Immature natural killer cell (primary cell): ENCODE measurements at regions not wholly inside any gene's neighbourhood (a gene's known extent, or its start where the extent isn't known, plus 50 kb on each side); places are given as distances from the start of the nearest gene placed in this dataset.

ENCODE experiments used
- DNase-seq, 3 donors: peaks; one replicate each; pipeline ENCODE4 v3.0.0; 2022; ENCODE audit warnings: mixed read lengths in 1 of 3
- H3K27ac Mint-ChIP-seq, 6 donors: one replicate each; pipeline ENCODE4 v1.8.0; 2020; ENCODE audit warnings: mixed read lengths in 6 of 6, mild to moderate bottlenecking in 5 of 6, inconsistent platforms in 4 of 6, moderate library complexity in 3 of 6
- H3K27me3 Mint-ChIP-seq, 3 donors: one replicate each; pipeline ENCODE4 v1.8.0; 2020 to 2021; ENCODE audit warnings: low read depth in 3 of 3, mild to moderate bottlenecking in 3 of 3, mixed read lengths in 3 of 3, moderate library complexity in 3 of 3, inconsistent platforms in 1 of 3
- H3K36me3 Mint-ChIP-seq, 3 donors: one replicate each; pipeline ENCODE4 v1.8.0; 2020; ENCODE audit warnings: mixed read lengths in 3 of 3, inconsistent platforms in 2 of 3, mild to moderate bottlenecking in 2 of 3
- H3K4me1 Mint-ChIP-seq, 2 donors: one replicate each; pipeline ENCODE4 v1.8.0; 2020; ENCODE audit warnings: inconsistent platforms in 2 of 2, mild to moderate bottlenecking in 2 of 2, mixed read lengths in 2 of 2, moderate library complexity in 1 of 2
- H3K4me3 Mint-ChIP-seq, 5 donors: one replicate each; pipeline ENCODE4 v1.8.0; 2020; ENCODE audit warnings: mild to moderate bottlenecking in 5 of 5, mixed read lengths in 5 of 5, inconsistent platforms in 3 of 5, moderate library complexity in 3 of 5
- H3K9me3 Mint-ChIP-seq, 6 donors: one replicate each; pipeline ENCODE4 v1.8.0; 2020; ENCODE audit warnings: mild to moderate bottlenecking in 6 of 6, mixed read lengths in 6 of 6, inconsistent platforms in 4 of 6, moderate library complexity in 3 of 6

- peaks cover 0 to 8% (median 3%) of the 10 kb centered on the region in 6 donors for H3K9me3 Mint-ChIP-seq
- no peak overlapping the region for H3K27ac Mint-ChIP-seq
- H3K27me3 Mint-ChIP-seq = peaks cover 0 to 2% (median 0%) of the 10 kb centered on the region in 3 donors
- no peak overlapping the region for H3K4me3 Mint-ChIP-seq
- DNase-seq = no peak
- no peaks in the 10 kb centered on the region for H3K36me3 Mint-ChIP-seq
- H3K4me1 Mint-ChIP-seq = no peaks in the 10 kb centered on the region
These were observed 514.4 kb upstream of the SEMA6A start for GRCh38 chr5:117089001-117089400.

- Mint-ChIP-seq H3K4me1 (no peaks in the 10 kb centered on the region), H3K27ac (no peak overlapping the region), H3K36me3 (no peaks in the 10 kb centered on the region), H3K27me3 (peaks cover 0 to 2% (median 0%) of the 10 kb centered on the region in 3 donors), H3K4me3 (no peak overlapping the region), H3K9me3 (peaks cover 0 to 8% (median 2%) of the 10 kb centered on the region in 6 donors)
- DNase-seq = no peak
These were observed 513.6 kb upstream of the SEMA6A start for GRCh38 chr5:117088176-117088575.

GRCh38 chr5:117084067-117084466 is 509.4 kb upstream of the SEMA6A start:
- Mint-ChIP-seq H3K36me3 (no peaks in the 10 kb centered on the region), H3K9me3 (peaks cover 0 to 16% (median 5%) of the 10 kb centered on the region in 6 donors), H3K27ac (no peak overlapping the region), H3K4me3 (no peak overlapping the region), H3K27me3 (peaks cover 0 to 2% (median 2%) of the 10 kb centered on the region in 3 donors), H3K4me1 (no peaks in the 10 kb centered on the region)
- no peak for DNase-seq

DNA sequence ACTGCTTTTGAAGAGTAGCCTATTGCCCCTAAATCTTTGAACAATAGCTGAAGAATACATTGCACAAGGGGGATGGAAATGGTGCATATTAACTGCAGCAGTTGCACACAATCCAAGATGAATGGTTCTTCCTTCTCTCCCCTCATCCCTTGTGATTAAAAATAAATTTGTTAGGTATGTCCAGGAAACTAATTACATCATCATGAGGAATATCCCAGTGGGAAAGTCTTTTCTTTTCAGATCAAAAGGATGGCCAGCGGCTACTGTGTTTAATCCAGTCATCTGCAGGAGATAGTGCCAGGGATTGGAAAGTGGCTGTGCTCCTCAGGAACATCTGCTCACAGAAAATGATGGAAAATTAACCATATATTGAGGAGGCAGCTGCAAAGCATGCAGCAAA is 508.4 kb upstream of the SEMA6A start:
- DNase-seq = no peak
- Mint-ChIP-seq H3K36me3 (no peaks in the 10 kb centered on the region), H3K27ac (no peak overlapping the region), H3K4me1 (no peaks in the 10 kb centered on the region), H3K4me3 (no peak overlapping the region), H3K9me3 (peaks cover 0 to 16% (median 5%) of the 10 kb centered on the region in 6 donors), H3K27me3 (peaks cover 0 to 2% (median 2%) of the 10 kb centered on the region in 3 donors)

GRCh38 chr5:117077142-117077541 is 502.5 kb upstream of the SEMA6A start:
- no peaks in the 10 kb centered on the region for H3K36me3 Mint-ChIP-seq
- DNase-seq = no peak
- H3K27ac Mint-ChIP-seq = no peak overlapping the region
- no peak overlapping the region for H3K4me3 Mint-ChIP-seq
- H3K9me3 Mint-ChIP-seq = peaks cover 0 to 11% (median 3%) of the 10 kb centered on the region in 6 donors
- H3K4me1 Mint-ChIP-seq = no peaks in the 10 kb centered on the region
- H3K27me3 Mint-ChIP-seq = peaks cover 0 to 2% (median 0%) of the 10 kb centered on the region in 3 donors

DNA sequence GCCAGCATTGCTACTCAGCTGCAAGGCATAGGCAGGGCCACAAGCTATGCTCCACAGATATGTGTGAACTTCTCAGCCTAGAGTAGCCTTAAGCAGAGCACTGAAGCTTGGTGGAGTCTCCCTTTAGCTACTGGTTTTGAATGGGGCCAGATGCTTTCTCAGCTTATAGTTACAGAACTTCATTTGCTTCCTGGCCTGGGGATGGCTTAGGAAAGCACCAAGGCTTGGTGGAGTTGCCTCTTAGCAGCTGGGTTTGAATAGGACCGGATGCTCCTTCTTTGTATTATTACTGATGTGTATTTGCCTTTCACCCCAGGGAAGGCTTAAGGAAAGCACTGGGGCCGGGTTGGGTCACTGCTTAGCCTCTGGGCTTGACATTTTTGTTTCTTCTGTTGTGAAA is 497.8 kb upstream of the SEMA6A start:
- Mint-ChIP-seq H3K9me3 (peaks cover 2 to 20% (median 8%) of the 10 kb centered on the region in 6 donors), H3K36me3 (no peaks in the 10 kb centered on the region), H3K4me1 (no peaks in the 10 kb centered on the region), H3K27me3 (no peaks in the 10 kb centered on the region), H3K4me3 (no peak overlapping the region), H3K27ac (no peak overlapping the region)
- DNase-seq = no peak

GRCh38 chr5:117065800-117066199 is 491.2 kb upstream of the SEMA6A start:
- Mint-ChIP-seq H3K4me3 (no peak overlapping the region), H3K9me3 (peaks cover 0 to 19% (median 6%) of the 10 kb centered on the region in 6 donors), H3K27ac (no peak overlapping the region), H3K36me3 (no peaks in the 10 kb centered on the region), H3K27me3 (peaks cover 0 to 3% (median 0%) of the 10 kb centered on the region in 3 donors), H3K4me1 (no peaks in the 10 kb centered on the region)
- DNase-seq = no peak

GRCh38 chr5:117065161-117065560 is 490.5 kb upstream of the SEMA6A start:
- Mint-ChIP-seq H3K4me1 (no peaks in the 10 kb centered on the region), H3K27me3 (peaks cover 0 to 5% (median 0%) of the 10 kb centered on the region in 3 donors), H3K4me3 (no peak overlapping the region), H3K36me3 (no peaks in the 10 kb centered on the region), H3K27ac (no peak overlapping the region), H3K9me3 (peaks cover 0 to 19% (median 6%) of the 10 kb centered on the region in 6 donors)
- no peak for DNase-seq

DNA sequence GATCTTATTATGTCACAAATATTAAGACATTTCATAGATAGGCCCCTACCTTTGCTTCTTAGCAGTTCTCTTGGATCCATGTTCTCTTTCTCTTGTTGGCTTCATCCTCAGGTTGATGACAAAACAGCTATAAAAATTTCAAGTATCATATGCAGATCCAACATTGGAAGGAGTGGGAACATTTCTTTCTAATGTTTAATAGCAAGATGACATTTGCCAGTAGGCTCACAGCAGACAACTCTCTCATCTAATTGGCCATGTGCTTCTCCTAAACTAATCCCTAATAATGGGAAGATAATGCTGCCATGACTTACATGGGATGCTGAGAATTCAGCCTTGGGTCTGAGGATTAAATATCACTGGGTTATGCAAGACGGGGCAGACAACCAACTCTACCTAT is 485.5 kb upstream of the SEMA6A start:
- peaks cover 0 to 5% (median 0%) of the 10 kb centered on the region in 3 donors for H3K27me3 Mint-ChIP-seq
- H3K4me1 Mint-ChIP-seq = no peaks in the 10 kb centered on the region
- no peak for DNase-seq
- H3K36me3 Mint-ChIP-seq = no peaks in the 10 kb centered on the region
- peaks cover 0 to 9% (median 6%) of the 10 kb centered on the region in 6 donors for H3K9me3 Mint-ChIP-seq
- no peak overlapping the region for H3K4me3 Mint-ChIP-seq
- H3K27ac Mint-ChIP-seq = no peak overlapping the region

- no peaks in the 10 kb centered on the region for H3K36me3 Mint-ChIP-seq
- no peak for DNase-seq
- H3K27me3 Mint-ChIP-seq = peaks cover 0 to 5% (median 0%) of the 10 kb centered on the region in 3 donors
- no peaks in the 10 kb centered on the region for H3K4me1 Mint-ChIP-seq
- H3K4me3 Mint-ChIP-seq = no peak overlapping the region
- H3K27ac Mint-ChIP-seq = no peak overlapping the region
- H3K9me3 Mint-ChIP-seq = peaks cover 0 to 9% (median 6%) of the 10 kb centered on the region in 6 donors
These were observed 484.1 kb upstream of the SEMA6A start for GRCh38 chr5:117058740-117059139.

DNA sequence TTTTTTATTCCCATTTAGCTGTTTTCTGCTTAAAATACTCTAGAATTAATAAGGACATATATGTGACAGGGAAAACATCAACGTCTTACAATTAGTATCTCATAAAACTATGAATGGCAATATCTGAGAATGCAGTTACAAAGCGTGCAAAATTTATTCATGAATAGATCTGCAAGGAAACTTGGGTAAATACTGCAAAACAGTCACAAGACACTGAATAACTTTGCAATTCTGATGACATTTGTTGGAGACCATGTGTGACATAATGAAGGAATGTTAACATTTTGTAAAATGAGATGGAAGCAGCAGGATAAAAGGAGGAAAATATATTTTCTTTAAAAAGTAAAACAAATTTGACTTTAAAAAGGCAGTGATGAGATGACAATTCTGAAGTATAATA is 480.9 kb upstream of the SEMA6A start:
- Mint-ChIP-seq H3K36me3 (no peaks in the 10 kb centered on the region), H3K4me1 (no peaks in the 10 kb centered on the region), H3K27me3 (peaks cover 0 to 2% (median 0%) of the 10 kb centered on the region in 3 donors), H3K27ac (no peak overlapping the region), H3K4me3 (no peak overlapping the region), H3K9me3 (peaks cover 7 to 13% (median 11%) of the 10 kb centered on the region in 6 donors)
- DNase-seq = no peak

DNA sequence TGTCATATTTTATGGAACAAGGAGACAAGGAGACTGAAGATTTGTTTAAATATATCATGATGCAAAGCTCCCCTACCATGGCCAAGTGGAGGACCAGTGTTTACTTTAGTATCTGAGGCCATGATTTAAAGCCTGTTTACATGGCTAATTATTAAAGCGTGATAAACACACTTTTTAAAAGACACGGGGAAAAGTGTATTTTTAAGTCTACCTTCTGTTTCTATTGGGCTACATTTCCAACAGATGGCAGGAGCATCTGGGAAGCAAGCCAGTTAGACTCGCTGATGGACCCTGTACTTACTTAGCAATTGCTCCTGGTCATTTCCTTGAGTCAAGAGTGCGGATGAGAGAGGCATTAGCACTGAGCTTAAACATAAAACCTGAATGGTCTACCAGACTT is 480.3 kb upstream of the SEMA6A start:
- H3K4me3 Mint-ChIP-seq = no peak overlapping the region
- no peaks in the 10 kb centered on the region for H3K4me1 Mint-ChIP-seq
- no peaks in the 10 kb centered on the region for H3K36me3 Mint-ChIP-seq
- no peak overlapping the region for H3K27ac Mint-ChIP-seq
- H3K27me3 Mint-ChIP-seq = peaks cover 0 to 2% (median 0%) of the 10 kb centered on the region in 3 donors
- H3K9me3 Mint-ChIP-seq = peaks cover 6 to 17% (median 10%) of the 10 kb centered on the region in 6 donors
- no peak for DNase-seq

- DNase-seq = no peak
- no peak overlapping the region for H3K27ac Mint-ChIP-seq
- peaks cover 0 to 2% (median 0%) of the 10 kb centered on the region in 3 donors for H3K27me3 Mint-ChIP-seq
- H3K9me3 Mint-ChIP-seq = peaks cover 7 to 22% (median 11%) of the 10 kb centered on the region in 6 donors
- no peak overlapping the region for H3K4me3 Mint-ChIP-seq
- H3K4me1 Mint-ChIP-seq = no peaks in the 10 kb centered on the region
- no peaks in the 10 kb centered on the region for H3K36me3 Mint-ChIP-seq
These were observed 479.5 kb upstream of the SEMA6A start for GRCh38 chr5:117054141-117054540.

DNA sequence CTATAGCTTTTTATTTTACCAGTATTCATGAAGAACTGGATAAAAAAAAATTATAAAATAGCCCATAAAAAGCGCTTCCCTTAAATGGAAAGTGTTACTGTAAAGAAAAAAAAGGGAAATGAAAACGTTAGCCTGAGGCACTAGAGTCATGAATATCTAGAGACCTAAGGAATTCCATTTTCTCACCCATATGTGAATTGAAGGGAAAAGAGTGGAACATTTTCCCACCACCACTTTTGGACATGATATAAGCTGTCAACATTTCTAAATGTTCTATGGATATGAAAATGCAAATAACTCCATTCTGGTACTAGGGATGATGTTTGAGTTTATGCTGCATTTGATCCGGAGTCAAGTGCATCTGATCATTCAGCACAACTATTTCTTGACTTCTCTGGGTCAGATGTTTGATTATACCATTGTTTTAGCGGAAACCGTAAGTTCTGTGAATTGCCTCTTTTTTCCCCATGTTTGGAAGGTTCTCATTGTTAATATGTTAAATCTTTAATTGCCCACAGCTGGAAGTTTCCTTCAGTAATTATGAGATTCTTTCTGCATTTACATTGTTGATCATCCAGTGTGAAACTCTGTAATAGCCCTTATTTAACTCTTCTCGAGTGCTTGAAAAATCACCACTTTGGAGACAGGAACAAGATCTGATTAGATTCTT is 467.4 kb upstream of the SEMA6A start:
- H3K9me3 Mint-ChIP-seq = peaks cover 0 to 17% (median 9%) of the 10 kb centered on the region in 6 donors
- H3K4me1 Mint-ChIP-seq = no peaks in the 10 kb centered on the region
- DNase-seq = no peak
- no peaks in the 10 kb centered on the region for H3K36me3 Mint-ChIP-seq
- no peak overlapping the region for H3K27ac Mint-ChIP-seq
- no peak overlapping the region for H3K4me3 Mint-ChIP-seq
- H3K27me3 Mint-ChIP-seq = peaks cover 0 to 5% (median 0%) of the 10 kb centered on the region in 3 donors

- Mint-ChIP-seq H3K4me3 (no peak overlapping the region), H3K9me3 (peaks cover 0 to 23% (median 3%) of the 10 kb centered on the region in 6 donors), H3K27ac (no peak overlapping the region), H3K4me1 (no peaks in the 10 kb centered on the region), H3K27me3 (peaks cover 0 to 2% (median 0%) of the 10 kb centered on the region in 3 donors), H3K36me3 (no peaks in the 10 kb centered on the region)
- no peak for DNase-seq
These were observed 464.4 kb upstream of the SEMA6A start for GRCh38 chr5:117039035-117039434.
